Daoy (cell line): ENCODE measurements at regions not wholly inside any gene's neighbourhood (a gene's known extent, or its start where the extent isn't known, plus 50 kb on each side); places are given as distances from the start of the nearest gene placed in this dataset.

ENCODE experiments used
- DNase-seq: peaks from one replicate; pipeline ENCODE4 v3.0.0-alpha.2; 2015; ENCODE audit warnings: low read depth

- peak; percentile 9 for DNase-seq
These were observed 1381.8 kb downstream of the MRPL39 start for GRCh38 chr21:24225431-24225830.

- no peak for DNase-seq
These were observed 1382.9 kb downstream of the MRPL39 start for GRCh38 chr21:24224422-24224821.

GRCh38 chr21:24223624-24224023 lies 1383.7 kb downstream of the MRPL39 start:
- DNase-seq, result no peak

GRCh38 chr21:24222676-24223075 lies 1384.6 kb downstream of the MRPL39 start:
- no peak for DNase-seq

- no peak for DNase-seq
These were observed 1386.8 kb downstream of the MRPL39 start for GRCh38 chr21:24220446-24220845.

- no peak for DNase-seq
These were observed 1390.1 kb downstream of the MRPL39 start for GRCh38 chr21:24217151-24217550.

- no peak for DNase-seq
These were observed 1397.2 kb downstream of the MRPL39 start for GRCh38 chr21:24210130-24210529.

- no peak for DNase-seq
These were observed 1398.6 kb downstream of the MRPL39 start for GRCh38 chr21:24208562-24209260.

GRCh38 chr21:24205319-24205718 lies 1402.0 kb downstream of the MRPL39 start:
- no peak for DNase-seq

GRCh38 chr21:24204641-24205040 lies 1402.6 kb downstream of the MRPL39 start:
- no peak for DNase-seq

GRCh38 chr21:24200052-24200451 lies 1407.2 kb downstream of the MRPL39 start:
- no peak for DNase-seq

GRCh38 chr21:24197923-24198322 lies 1409.4 kb downstream of the MRPL39 start:
- DNase-seq, result no peak

GRCh38 chr21:24197132-24197643 lies 1410.1 kb downstream of the MRPL39 start:
- no peak for DNase-seq

- no peak for DNase-seq
These were observed 1418.8 kb downstream of the MRPL39 start for GRCh38 chr21:24188506-24188905.

GRCh38 chr21:24183077-24183476 lies 1424.2 kb downstream of the MRPL39 start:
- DNase-seq, result no peak

- no peak for DNase-seq
These were observed 1428.2 kb downstream of the MRPL39 start for GRCh38 chr21:24179110-24179509.

GRCh38 chr21:24175106-24175505 lies 1432.2 kb downstream of the MRPL39 start:
- DNase-seq, result no peak

- DNase-seq, result no peak
These were observed 1435.5 kb downstream of the MRPL39 start for GRCh38 chr21:24171736-24172135.

GRCh38 chr21:24163539-24163938 lies 1443.7 kb downstream of the MRPL39 start:
- no peak for DNase-seq

GRCh38 chr21:24160528-24160927 lies 1446.8 kb downstream of the MRPL39 start:
- no peak for DNase-seq

- DNase-seq, result no peak
These were observed 1454.1 kb downstream of the MRPL39 start for GRCh38 chr21:24153137-24153536.

GRCh38 chr21:24150753-24151152 lies 1456.5 kb downstream of the MRPL39 start:
- DNase-seq, result no peak

- no peak for DNase-seq
These were observed 1458.8 kb downstream of the MRPL39 start for GRCh38 chr21:24148461-24148860.

- DNase-seq, result no peak
These were observed 1459.6 kb downstream of the MRPL39 start for GRCh38 chr21:24147674-24148073.
